OCI-LY1 (cell line): ENCODE measurements at regions not wholly inside any gene's neighbourhood (a gene's known extent, or its start where the extent isn't known, plus 50 kb on each side); places are given as distances from the start of the nearest gene placed in this dataset.

Experiments
- EZH2 ChIP-seq: fragments of 200-600 bp; sonication (generic), shearing (Covaris generic); IDR thresholded peaks from 2 replicates; pipeline ENCODE4 v1.8.0; 2017; ENCODE audit warnings: borderline replicate concordance, mixed run types, mild to moderate bottlenecking, antibody characterized with exemption, low read length, moderate library complexity, mixed read lengths
- TF ChIP-seq, protein P1 (sequence below): fragments of 200-600 bp; sonication (generic), shearing (Covaris generic); IDR thresholded peaks from 2 replicates; pipeline ENCODE4 v1.5.1; 2017; ENCODE audit warnings: mild to moderate bottlenecking, antibody characterized with exemption, low read length, moderate library complexity, mixed read lengths

DNA sequence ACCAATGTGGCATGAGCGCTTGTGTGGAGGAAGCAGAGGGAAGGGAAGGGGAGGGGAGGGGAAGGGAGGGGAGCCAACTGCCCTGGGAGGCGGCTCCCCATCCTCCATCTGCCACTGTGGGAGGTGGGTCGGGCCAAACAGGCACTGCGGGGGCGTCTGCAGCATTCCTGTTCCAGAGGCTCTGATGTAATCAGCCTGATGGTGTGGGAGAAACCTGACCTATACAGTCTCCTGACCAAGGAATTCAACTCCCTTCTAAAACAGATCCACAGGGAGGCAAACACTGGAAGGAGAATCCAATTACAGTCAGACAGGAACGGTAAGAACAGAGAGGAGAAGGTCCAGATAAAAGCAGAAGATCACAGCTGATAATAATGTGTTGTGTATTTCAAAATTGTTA is 88.8 kb downstream of the CD8B2 start:
- TF ChIP-seq, protein P1, sequence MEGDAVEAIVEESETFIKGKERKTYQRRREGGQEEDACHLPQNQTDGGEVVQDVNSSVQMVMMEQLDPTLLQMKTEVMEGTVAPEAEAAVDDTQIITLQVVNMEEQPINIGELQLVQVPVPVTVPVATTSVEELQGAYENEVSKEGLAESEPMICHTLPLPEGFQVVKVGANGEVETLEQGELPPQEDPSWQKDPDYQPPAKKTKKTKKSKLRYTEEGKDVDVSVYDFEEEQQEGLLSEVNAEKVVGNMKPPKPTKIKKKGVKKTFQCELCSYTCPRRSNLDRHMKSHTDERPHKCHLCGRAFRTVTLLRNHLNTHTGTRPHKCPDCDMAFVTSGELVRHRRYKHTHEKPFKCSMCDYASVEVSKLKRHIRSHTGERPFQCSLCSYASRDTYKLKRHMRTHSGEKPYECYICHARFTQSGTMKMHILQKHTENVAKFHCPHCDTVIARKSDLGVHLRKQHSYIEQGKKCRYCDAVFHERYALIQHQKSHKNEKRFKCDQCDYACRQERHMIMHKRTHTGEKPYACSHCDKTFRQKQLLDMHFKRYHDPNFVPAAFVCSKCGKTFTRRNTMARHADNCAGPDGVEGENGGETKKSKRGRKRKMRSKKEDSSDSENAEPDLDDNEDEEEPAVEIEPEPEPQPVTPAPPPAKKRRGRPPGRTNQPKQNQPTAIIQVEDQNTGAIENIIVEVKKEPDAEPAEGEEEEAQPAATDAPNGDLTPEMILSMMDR = no peak
- TF ChIP-seq EZH2 = no peak
